SK-N-SH (cell line): ENCODE measurements at regions not wholly inside any gene's neighbourhood (a gene's known extent, or its start where the extent isn't known, plus 50 kb on each side); places are given as distances from the start of the nearest gene placed in this dataset.

Experiments
- CHD2 ChIP-seq: fragments of 150-350 bp; IDR thresholded peaks from 2 replicates; pipeline ENCODE4 v1.6.1; 2018; ENCODE audit warnings: low read length; ENCODE audit not compliant: partially characterized antibody
- CTCF ChIP-seq: fragments of 200-600 bp; sonication (generic); IDR thresholded peaks from 2 replicates; pipeline ENCODE4 v1.6.1; 2017; ENCODE audit warnings: antibody characterized with exemption, mild to moderate bottlenecking, moderate library complexity
- EZH2phosphoT487 ChIP-seq: fragments of 200-600 bp; sonication (generic); IDR thresholded peaks from 2 replicates; pipeline ENCODE4 v1.6.1; 2017; ENCODE audit warnings: low read depth, mixed run types, mild to moderate bottlenecking, antibody characterized with exemption, moderate library complexity, borderline replicate concordance
- GABPA ChIP-seq: IDR thresholded peaks from 2 replicates; pipeline ENCODE4 v1.4.0; 2012; ENCODE audit warnings: low read depth, mild to moderate bottlenecking
- JUND ChIP-seq: IDR thresholded peaks from 2 replicates; pipeline ENCODE4 v1.4.0; 2012
- MAX ChIP-seq: IDR thresholded peaks from 2 replicates; pipeline ENCODE4 v1.4.0; 2012; ENCODE audit warnings: low read depth
- SMC3 ChIP-seq: IDR thresholded peaks from 2 replicates; pipeline ENCODE4 v1.6.1; 2012; ENCODE audit warnings: low read depth, low read length, improper control_type of control experiment
- YY1 ChIP-seq: IDR thresholded peaks from 2 replicates; pipeline ENCODE4 v1.4.0; 2012; ENCODE audit warnings: low read depth, mild to moderate bottlenecking

DNA sequence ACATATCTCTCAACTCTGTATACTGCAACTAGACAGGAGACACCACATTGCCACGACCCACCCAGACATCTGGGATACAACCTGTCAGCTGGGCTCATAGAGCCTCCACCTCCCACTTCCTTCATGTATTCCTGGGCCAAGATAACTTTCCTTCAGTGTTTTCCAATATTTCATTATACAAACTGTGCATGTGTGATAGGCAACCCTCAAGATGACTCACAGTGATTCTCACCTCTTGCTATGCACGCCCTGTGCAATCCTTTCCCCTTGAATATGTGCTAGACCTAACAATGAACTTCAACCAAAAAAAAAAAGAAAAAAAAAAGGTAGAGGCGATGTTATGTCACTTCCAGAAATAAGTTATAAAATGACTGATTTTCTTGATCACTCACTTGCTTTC, 138.0 kb upstream of the ALCAM start:
- TF ChIP-seq MAX = no peak
- no peak for TF ChIP-seq YY1
- no peak for TF ChIP-seq GABPA
- TF ChIP-seq CTCF = no peak
- TF ChIP-seq EZH2phosphoT487 = no peak
- TF ChIP-seq SMC3 = no peak
- no peak for TF ChIP-seq CHD2
- no peak for TF ChIP-seq JUND
